Spleen (tissue), 11 donors: ENCODE measurements at regions not wholly inside any gene's neighbourhood (a gene's known extent, or its start where the extent isn't known, plus 50 kb on each side); places are given as distances from the start of the nearest gene placed in this dataset.

Experiments
- DNase-seq: peaks from one replicate; pipeline ENCODE4 v3.0.0-alpha.2; 2020
- H3K27ac ChIP-seq, 8 donors: fragments of 200-600 bp; sonication (generic) in 7 of 8; 1 replicate in 4 of 8; 2 replicates in 4 of 8; pipeline versions ENCODE4 v1.5.0 to v1.8.0; 2016 to 2021; ENCODE audit warnings: inconsistent platforms in 4 of 8, mild to moderate bottlenecking in 4 of 8, moderate library complexity in 1 of 8
- H3K27me3 ChIP-seq, 7 donors: fragments of 200-600 bp; sonication (generic) in 6 of 7; replicated peaks in 1 of 7; 1 replicate in 4 of 7; 2 replicates in 3 of 7; pipeline versions ENCODE4 v1.5.0 to v1.8.0; 2016 to 2021; ENCODE audit warnings: inconsistent platforms in 3 of 7, mild to moderate bottlenecking in 1 of 7
- H3K36me3 ChIP-seq, 6 donors: fragments of 200-600 bp; sonication (generic) in 5 of 6; 1 replicate in 4 of 6; 2 replicates in 2 of 6; pipeline versions ENCODE4 v1.5.0 to v1.8.0; 2016 to 2021; ENCODE audit warnings: inconsistent platforms in 2 of 6
- H3K4me1 ChIP-seq, 6 donors: fragments of 200-600 bp; sonication (generic) in 5 of 6; 1 replicate in 3 of 6; 2 replicates in 3 of 6; pipeline versions ENCODE4 v1.5.0 to v1.8.0; 2016 to 2021; ENCODE audit warnings: inconsistent platforms in 3 of 6
- H3K4me3 ChIP-seq, 8 donors: fragments of 200-600 bp; sonication (generic) in 7 of 8; 1 replicate in 4 of 8; 2 replicates in 4 of 8; pipeline versions ENCODE4 v1.5.0 to v1.8.0; 2016 to 2021; ENCODE audit warnings: inconsistent platforms in 4 of 8, mild to moderate bottlenecking in 4 of 8, moderate library complexity in 2 of 8
- H3K9me3 ChIP-seq, 8 donors: fragments of 200-600 bp; sonication (generic) in 7 of 8; 1 replicate in 4 of 8; 2 replicates in 4 of 8; pipeline versions ENCODE4 v1.5.0 to v1.8.0; 2016 to 2021; ENCODE audit warnings: inconsistent platforms in 4 of 8
- POLR2A ChIP-seq, 3 donors: fragments of 450-650 bp; IDR thresholded peaks; one replicate each; pipeline ENCODE4 v1.5.1; 2017; ENCODE audit warnings: antibody characterized with exemption in 3 of 3, mild to moderate bottlenecking in 1 of 3
- POLR2AphosphoS5 ChIP-seq, 3 donors: sonication (generic); formaldehyde crosslinking; IDR thresholded peaks; one replicate each; pipeline ENCODE4 v1.5.1; 2017; ENCODE audit warnings: antibody characterized with exemption in 3 of 3
- WGBS, 5 donors: extraction: QIAGEN DNeasy Blood & Tissue Kit in 3 of 5; methylation state at CpG; one replicate each; pipeline versions ENCODE4 v1.1.5 to v1.1.7; 2013 to 2018; 5-methylcytosine and 5-hydroxymethylcytosine counted together
- intact Hi-C: fragments of 100-400 bp; cut with DNase I; formaldehyde crosslinking; loops from one replicate; pipeline ENCODE4 v1.15.0; 2023; ENCODE audit warnings: low total_unique reads
- TF ChIP-seq, protein P1 (sequence below), 11 experiments: fragments of 200-600 bp in 7 of 11; fragments of 450-650 bp in 4 of 11; sonication (generic) in 4 of 11; IDR thresholded peaks in 8 of 11; conservative IDR thresholded peaks in 3 of 11; 1 replicate in 7 of 11; 2 replicates in 4 of 11; pipeline versions ENCODE4 v1.4.0 to v1.8.0; 2016 to 2021; ENCODE audit warnings: antibody characterized with exemption in 11 of 11, inconsistent platforms in 4 of 11, mild to moderate bottlenecking in 1 of 11
- donor health status: healthy with polysubstance abuse.
- donor health status: DM: no; HTN: no; CAD: no; lungs with moderate emphysema.
- donor health status: DM: no; HTN: no; CAD: no.
- donor health status: Bipolar disorder and iron deficiency.
- donor health status: healthy.
- donor health status: DM: no; HTN: no; CAD: no.
- donor health status: DM: yes; HTN: yes; CAD: no.

DNA sequence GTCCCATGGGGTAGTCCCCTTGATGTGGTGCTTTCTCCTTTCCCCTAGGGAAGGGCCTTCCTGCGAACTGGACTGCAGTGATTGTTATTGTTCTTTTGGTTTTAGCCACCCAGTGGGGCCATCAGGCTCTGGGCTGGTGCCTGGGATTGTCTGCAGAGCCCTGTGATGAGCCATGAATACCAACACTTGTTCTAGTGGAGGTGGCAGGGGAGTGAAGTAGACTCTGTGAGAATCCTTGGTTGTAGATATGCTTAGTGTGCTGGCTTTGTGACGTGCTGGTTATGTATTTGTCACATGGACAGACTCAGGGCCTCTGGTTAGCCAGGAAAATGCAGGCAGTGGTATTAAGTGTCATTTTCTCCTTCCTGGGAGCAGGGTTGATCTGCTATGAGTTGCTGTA is 51.8 kb upstream of the NDUFB4 start:
- H3K9me3 ChIP-seq, result peaks cover 0 to 48% (median 40%) of the 10 kb centered on the region in 8 donors
- no peak overlapping the region for H3K4me3 ChIP-seq
- TF ChIP-seq, protein P1, sequence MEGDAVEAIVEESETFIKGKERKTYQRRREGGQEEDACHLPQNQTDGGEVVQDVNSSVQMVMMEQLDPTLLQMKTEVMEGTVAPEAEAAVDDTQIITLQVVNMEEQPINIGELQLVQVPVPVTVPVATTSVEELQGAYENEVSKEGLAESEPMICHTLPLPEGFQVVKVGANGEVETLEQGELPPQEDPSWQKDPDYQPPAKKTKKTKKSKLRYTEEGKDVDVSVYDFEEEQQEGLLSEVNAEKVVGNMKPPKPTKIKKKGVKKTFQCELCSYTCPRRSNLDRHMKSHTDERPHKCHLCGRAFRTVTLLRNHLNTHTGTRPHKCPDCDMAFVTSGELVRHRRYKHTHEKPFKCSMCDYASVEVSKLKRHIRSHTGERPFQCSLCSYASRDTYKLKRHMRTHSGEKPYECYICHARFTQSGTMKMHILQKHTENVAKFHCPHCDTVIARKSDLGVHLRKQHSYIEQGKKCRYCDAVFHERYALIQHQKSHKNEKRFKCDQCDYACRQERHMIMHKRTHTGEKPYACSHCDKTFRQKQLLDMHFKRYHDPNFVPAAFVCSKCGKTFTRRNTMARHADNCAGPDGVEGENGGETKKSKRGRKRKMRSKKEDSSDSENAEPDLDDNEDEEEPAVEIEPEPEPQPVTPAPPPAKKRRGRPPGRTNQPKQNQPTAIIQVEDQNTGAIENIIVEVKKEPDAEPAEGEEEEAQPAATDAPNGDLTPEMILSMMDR (IDR thresholded peaks at IDR 0.05 in 8 of 11, conservative IDR thresholded peaks at IDR 0.05 in 3 of 11), result no peak
- no peaks in the 10 kb centered on the region for H3K4me1 ChIP-seq
- no peak overlapping the region for H3K27ac ChIP-seq
- intact Hi-C loops, result no loop called here
- no peak for DNase-seq
- 81 to 100% (median 88%) methylated on average over 2 of the region's 2 CpGs for whole genome bisulfite sequencing, 5 donors
- H3K27me3 ChIP-seq, result peaks cover 0 to 5% (median 0%) of the 10 kb centered on the region in 7 donors
- no peaks in the 10 kb centered on the region for H3K36me3 ChIP-seq

DNA sequence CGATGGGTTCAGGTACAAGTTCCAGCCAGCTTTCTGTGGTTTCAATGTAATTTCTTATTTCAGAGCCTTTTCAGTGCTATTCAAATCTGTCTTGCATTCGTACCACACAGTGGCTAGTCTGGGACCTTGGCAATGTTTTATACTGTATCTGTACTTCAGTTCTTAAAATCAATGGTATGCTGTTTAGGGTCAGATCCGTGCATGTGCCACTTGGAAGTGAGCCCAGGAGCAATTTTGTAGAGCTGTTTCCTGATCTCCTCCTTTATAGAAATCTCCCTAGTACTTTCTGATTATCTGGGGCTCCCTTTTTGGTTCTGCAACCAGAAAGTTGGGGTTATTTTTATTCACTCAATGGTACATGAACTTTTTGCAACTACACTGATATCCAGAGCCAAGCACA is 59.5 kb upstream of the NDUFB4 start:
- Histone ChIP-seq H3K4me1 (no peaks in the 10 kb centered on the region), H3K36me3 (no peaks in the 10 kb centered on the region), H3K4me3 (no peak overlapping the region), H3K27me3 (no peaks in the 10 kb centered on the region), H3K27ac (peak overlapping the region in 2 of 8 donors; percentile 13 to 32), H3K9me3 (peaks cover 0 to 45% (median 29%) of the 10 kb centered on the region in 8 donors)
- no peak for TF ChIP-seq POLR2AphosphoS5 (IDR thresholded peaks at IDR 0.05)
- TF ChIP-seq, protein P1 (IDR thresholded peaks at IDR 0.05 in 8 of 11, conservative IDR thresholded peaks at IDR 0.05 in 3 of 11), result no peak
- no peak for TF ChIP-seq POLR2A (IDR thresholded peaks at IDR 0.05)
- intact Hi-C loops, result no loop called here
- WGBS, 5 donors, result 42 to 72% (median 63%) methylated on average over 3 of the region's 3 CpGs
- DNase-seq, result no peak

DNA sequence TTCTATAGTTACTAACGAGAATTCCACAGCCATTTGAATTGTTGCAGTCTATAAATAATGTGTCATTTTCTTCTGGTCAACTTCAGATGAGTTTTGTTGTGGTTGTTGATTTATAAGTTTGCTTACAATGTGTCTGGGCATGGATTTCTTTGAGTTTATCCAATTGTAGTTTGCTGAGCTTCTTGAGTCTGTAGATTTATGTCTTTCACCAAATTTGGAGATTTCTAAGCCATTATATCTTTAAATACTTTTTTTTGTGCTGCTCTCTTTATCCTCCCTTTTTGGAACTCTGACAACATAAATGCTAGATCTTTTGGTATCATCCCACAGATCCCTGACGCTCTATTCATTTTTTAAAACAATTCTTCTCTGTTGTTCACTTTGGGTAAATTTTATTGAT is 63.2 kb upstream of the NDUFB4 start:
- no peaks in the 10 kb centered on the region for H3K36me3 ChIP-seq
- H3K27me3 ChIP-seq, result no peaks in the 10 kb centered on the region
- no peaks in the 10 kb centered on the region for H3K4me1 ChIP-seq
- TF ChIP-seq POLR2A (IDR thresholded peaks at IDR 0.05), result no peak
- TF ChIP-seq, protein P1 (IDR thresholded peaks at IDR 0.05 in 8 of 11, conservative IDR thresholded peaks at IDR 0.05 in 3 of 11), result no peak
- no peak for TF ChIP-seq POLR2AphosphoS5 (IDR thresholded peaks at IDR 0.05)
- peaks cover 0 to 18% (median 0%) of the 10 kb centered on the region in 8 donors for H3K9me3 ChIP-seq
- DNase-seq, result no peak
- intact Hi-C loops, result no loop called here
- H3K27ac ChIP-seq, result no peak overlapping the region
- WGBS, 5 donors, result 60 to 79% (median 73%) methylated on average over 2 of the region's 2 CpGs
- no peak overlapping the region for H3K4me3 ChIP-seq

DNA sequence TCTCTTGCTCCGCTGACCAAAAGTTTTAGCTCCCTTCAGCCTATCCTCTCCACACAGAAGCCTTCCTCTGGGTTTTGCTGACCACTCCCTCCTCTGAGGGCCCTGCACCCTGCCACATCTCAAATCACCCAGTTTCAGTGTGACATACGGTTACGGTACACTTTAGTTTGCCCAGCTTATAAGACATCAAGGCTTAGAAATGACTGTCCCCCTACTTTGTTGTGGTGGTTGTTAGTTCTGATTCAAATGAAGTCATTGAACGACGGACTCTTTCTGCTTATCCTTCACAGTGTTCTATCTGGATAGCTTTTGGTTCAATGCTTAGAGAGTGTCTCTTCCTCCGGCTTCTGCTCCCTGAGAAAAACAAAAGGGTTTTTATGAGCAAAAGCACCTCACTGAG is 68.0 kb upstream of the NDUFB4 start:
- no peaks in the 10 kb centered on the region for H3K27me3 ChIP-seq
- no peaks in the 10 kb centered on the region for H3K4me1 ChIP-seq
- H3K4me3 ChIP-seq, result no peak overlapping the region
- H3K9me3 ChIP-seq, result peaks cover 0 to 6% (median 0%) of the 10 kb centered on the region in 8 donors
- TF ChIP-seq, protein P1 (IDR thresholded peaks at IDR 0.05 in 8 of 11, conservative IDR thresholded peaks at IDR 0.05 in 3 of 11), result no peak
- TF ChIP-seq POLR2A (IDR thresholded peaks at IDR 0.05) (no peak), POLR2AphosphoS5 (IDR thresholded peaks at IDR 0.05) (no peak)
- intact Hi-C loops, result no loop called here
- no peaks in the 10 kb centered on the region for H3K36me3 ChIP-seq
- 66 to 95% (median 88%) methylated on average over 6 of the region's 6 CpGs for WGBS, 5 donors
- no peak overlapping the region for H3K27ac ChIP-seq
- DNase-seq, result no peak
